ENCODE measurements at regions not wholly inside any gene's neighbourhood (a gene's known extent, or its start where the extent isn't known, plus 50 kb on each side); places are given as distances from the start of the nearest gene placed in this dataset.

DNA sequence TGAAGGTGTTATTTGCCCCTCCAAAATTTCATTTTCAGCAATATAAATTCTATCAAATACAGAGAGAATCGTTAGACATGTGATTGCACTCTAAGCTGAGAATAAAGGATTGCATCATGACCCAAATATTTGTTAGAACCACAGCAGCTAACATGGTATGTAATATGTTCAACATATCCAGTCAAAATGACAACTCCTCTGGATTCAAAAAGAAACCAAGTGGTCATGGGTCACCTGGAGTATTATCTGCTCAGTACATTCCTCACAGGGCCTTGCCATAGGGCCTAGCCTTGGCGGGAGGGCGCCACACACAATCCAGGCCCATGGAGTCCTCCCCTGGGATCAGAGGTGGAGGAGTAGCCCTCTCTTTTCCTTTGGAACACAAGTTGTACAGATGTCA lies 179.2 kb downstream of the HSD17B3 start:
- peaks cover 0 to 15% (median 3%) of the 10 kb centered on the region in 7 donors for H3K27me3 ChIP-seq
- H3K36me3 ChIP-seq: no peaks in the 10 kb centered on the region
- WGBS, 2 donors: 60 to 69% methylated on average over 3 of the region's 3 CpGs
- DNase-seq (no peak), ATAC-seq (no peak)
- peaks cover 0 to 5% (median 0%) of the 10 kb centered on the region in 9 donors for H3K4me1 ChIP-seq
- H3K4me3 ChIP-seq: no peak overlapping the region
- TF ChIP-seq, protein P1, sequence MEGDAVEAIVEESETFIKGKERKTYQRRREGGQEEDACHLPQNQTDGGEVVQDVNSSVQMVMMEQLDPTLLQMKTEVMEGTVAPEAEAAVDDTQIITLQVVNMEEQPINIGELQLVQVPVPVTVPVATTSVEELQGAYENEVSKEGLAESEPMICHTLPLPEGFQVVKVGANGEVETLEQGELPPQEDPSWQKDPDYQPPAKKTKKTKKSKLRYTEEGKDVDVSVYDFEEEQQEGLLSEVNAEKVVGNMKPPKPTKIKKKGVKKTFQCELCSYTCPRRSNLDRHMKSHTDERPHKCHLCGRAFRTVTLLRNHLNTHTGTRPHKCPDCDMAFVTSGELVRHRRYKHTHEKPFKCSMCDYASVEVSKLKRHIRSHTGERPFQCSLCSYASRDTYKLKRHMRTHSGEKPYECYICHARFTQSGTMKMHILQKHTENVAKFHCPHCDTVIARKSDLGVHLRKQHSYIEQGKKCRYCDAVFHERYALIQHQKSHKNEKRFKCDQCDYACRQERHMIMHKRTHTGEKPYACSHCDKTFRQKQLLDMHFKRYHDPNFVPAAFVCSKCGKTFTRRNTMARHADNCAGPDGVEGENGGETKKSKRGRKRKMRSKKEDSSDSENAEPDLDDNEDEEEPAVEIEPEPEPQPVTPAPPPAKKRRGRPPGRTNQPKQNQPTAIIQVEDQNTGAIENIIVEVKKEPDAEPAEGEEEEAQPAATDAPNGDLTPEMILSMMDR (IDR thresholded peaks at IDR 0.05): no peak
- H3K9me3 ChIP-seq: peaks cover 0 to 13% (median 3%) of the 10 kb centered on the region in 11 donors
- no peak overlapping the region for H3K27ac ChIP-seq
- intact Hi-C loops (cut with DNase I): no loop called here

DNA sequence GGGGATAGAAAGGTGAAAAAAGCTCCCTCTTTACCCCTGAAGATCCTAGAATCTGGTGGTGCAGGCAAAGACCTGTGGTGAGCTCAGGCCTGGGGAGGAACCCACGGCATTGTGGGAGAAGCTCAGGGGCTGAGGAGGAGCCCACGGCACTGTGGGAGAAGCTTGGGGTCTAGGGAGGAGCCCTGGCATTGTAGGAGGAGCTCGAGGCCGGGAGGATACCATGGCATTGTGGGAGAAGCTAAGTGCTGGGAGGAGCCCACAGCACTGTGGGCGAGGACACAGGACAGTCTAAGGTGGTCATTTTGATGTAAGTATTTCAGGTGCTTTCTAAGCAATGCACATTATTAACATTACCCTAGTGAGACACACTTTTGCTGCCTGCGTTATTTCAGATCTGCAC lies 179.7 kb downstream of the HSD17B3 start:
- Histone ChIP-seq H3K9me3 (peaks cover 0 to 13% (median 3%) of the 10 kb centered on the region in 11 donors), H3K27me3 (peaks cover 0 to 15% (median under 1%) of the 10 kb centered on the region in 7 donors), H3K36me3 (no peaks in the 10 kb centered on the region), H3K4me3 (no peak overlapping the region), H3K27ac (no peak overlapping the region), H3K4me1 (peaks cover 0 to 9% (median 0%) of the 10 kb centered on the region in 9 donors)
- WGBS, 2 donors: 71 to 83% methylated on average over 6 of the region's 6 CpGs
- TF ChIP-seq, protein P1 (IDR thresholded peaks at IDR 0.05): no peak
- DNase-seq (no peak), ATAC-seq (no peak)
- intact Hi-C loops (cut with DNase I): no loop called here

DNA sequence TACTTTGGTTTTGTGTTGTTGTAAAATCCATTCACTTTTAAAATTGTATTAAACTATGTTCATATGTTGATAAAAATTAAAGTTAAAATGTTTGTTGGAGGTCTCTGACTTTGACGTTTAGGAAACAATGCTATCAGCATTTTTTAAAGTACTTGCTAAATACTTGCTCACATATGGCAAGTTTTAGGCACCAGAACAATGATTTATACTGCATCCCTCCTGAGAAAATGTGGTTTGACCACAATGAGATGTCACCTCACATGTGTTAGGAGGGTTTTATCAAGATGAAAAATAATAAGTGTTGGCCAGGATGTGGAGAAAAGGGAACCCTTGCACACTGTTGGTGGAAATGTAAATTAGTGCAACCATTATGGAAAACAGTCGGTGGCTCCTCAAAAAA lies 180.8 kb downstream of the HSD17B3 start:
- H3K36me3 ChIP-seq: no peaks in the 10 kb centered on the region
- intact Hi-C loops (cut with DNase I): no loop called here
- ATAC-seq (no peak), DNase-seq (no peak)
- peaks cover 0 to 13% (median 3%) of the 10 kb centered on the region in 11 donors for H3K9me3 ChIP-seq
- no peak overlapping the region for H3K4me3 ChIP-seq
- peaks cover 0 to 18% (median 0%) of the 10 kb centered on the region in 9 donors for H3K4me1 ChIP-seq
- whole genome bisulfite sequencing, 2 donors: 42 to 49% methylated on average over 2 of the region's 2 CpGs
- H3K27me3 ChIP-seq: peaks cover 0 to 15% (median 0%) of the 10 kb centered on the region in 7 donors
- TF ChIP-seq, protein P1 (IDR thresholded peaks at IDR 0.05): no peak
- no peak overlapping the region for H3K27ac ChIP-seq

DNA sequence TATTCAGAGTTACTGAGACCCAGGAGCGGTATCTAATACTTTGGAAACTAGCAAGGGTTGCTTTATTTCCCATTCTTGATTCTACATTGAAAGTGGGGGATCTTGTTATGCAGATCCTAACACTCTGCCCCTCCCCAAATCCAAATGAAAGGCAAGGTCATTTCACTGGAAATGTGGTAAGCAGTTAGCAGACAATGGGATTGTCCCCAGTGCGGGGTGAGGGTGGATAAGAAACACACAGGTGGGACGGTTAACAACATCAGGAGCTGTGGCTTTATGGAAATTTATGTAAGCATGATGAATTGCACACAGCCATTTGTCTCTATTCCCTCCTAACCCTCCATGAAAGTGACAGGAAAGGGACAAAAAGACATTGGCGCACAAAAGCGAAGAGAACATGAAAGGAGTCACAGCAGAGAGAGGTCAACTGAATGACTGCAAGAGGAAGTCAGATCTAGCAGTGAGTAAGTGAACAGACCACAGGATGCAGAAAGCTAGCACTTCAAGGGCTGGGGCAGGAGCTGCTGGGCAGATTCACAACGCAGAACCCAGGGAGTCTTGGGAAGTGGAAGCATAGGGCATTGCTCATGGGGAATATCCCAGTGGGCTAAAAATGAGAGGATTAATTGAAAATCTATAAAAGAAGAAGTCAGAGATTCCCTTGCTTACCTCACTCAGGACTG lies 184.4 kb downstream of the HSD17B3 start:
- Histone ChIP-seq H3K4me3 (no peak overlapping the region), H3K27me3 (peaks cover 0 to 35% (median 3%) of the 10 kb centered on the region in 7 donors), H3K27ac (peak overlapping the region in 1 of 10 donors; percentile 16), H3K9me3 (peaks cover 0 to 13% (median 3%) of the 10 kb centered on the region in 11 donors), H3K4me1 (peaks cover 0 to 19% (median 0%) of the 10 kb centered on the region in 9 donors), H3K36me3 (no peaks in the 10 kb centered on the region)
- TF ChIP-seq, protein P1 (IDR thresholded peaks at IDR 0.05): no peak
- WGBS, 2 donors: 83 to 85% methylated on average over 6 of the region's 6 CpGs
- DNase-seq (no peak), ATAC-seq (no peak)
- intact Hi-C loops (cut with DNase I): no loop called here

All from heart right ventricle (tissue), 16 donors.